Bronchial epithelial cell (primary cell): ENCODE measurements at regions not wholly inside any gene's neighbourhood (a gene's known extent, or its start where the extent isn't known, plus 50 kb on each side); places are given as distances from the start of the nearest gene placed in this dataset.
"Not testable (repeated sequence)": the region's sequence is repeated elsewhere in the genome, so short reads cannot be mapped to it uniquely, and the experiment has no call there.

Experiments used
- DNase-seq: peaks from one replicate; pipeline ENCODE4 v3.0.0-alpha.2; 2010; ENCODE audit warnings: low read depth
- FAIRE-seq: peaks from 2 replicates; lab custom pipeline; 2011; peaks lifted over from hg19 to GRCh38; lab: Jason Lieb, UNC
- H3K27me3 ChIP-seq: 2 replicates; pipeline ENCODE4 v1.5.1; 2011; ENCODE audit warnings: low read length; ENCODE audit not compliant: control insufficient read depth, insufficient read depth
- H3K36me3 ChIP-seq: 2 replicates; pipeline ENCODE4 v1.5.1; 2011; ENCODE audit warnings: low read length; ENCODE audit not compliant: control insufficient read depth, insufficient read depth
- H3K4me3 ChIP-seq: 2 replicates; pipeline ENCODE4 v1.5.1; 2011; ENCODE audit warnings: mild to moderate bottlenecking, low read depth, low read length, control low read depth
- CTCF ChIP-seq: IDR thresholded peaks from 2 replicates; pipeline ENCODE4 v1.5.1; 2011; ENCODE audit warnings: mild to moderate bottlenecking, moderate library complexity, low read length, control low read depth, inconsistent platforms; ENCODE audit not compliant: insufficient read depth, severe bottlenecking

- no peak for FAIRE-seq
- Histone ChIP-seq H3K27me3 (no peaks in the 10 kb centered on the region), H3K4me3 (no peak overlapping the region), H3K36me3 (no peaks in the 10 kb centered on the region)
- TF ChIP-seq CTCF, result no peak
- DNase-seq, result no peak
These were observed 726.0 kb downstream of the DIAPH3 start for GRCh38 chr13:59437544-59438301.

- no peak for TF ChIP-seq CTCF
- Histone ChIP-seq H3K36me3 (no peaks in the 10 kb centered on the region), H3K4me3 (no peak overlapping the region), H3K27me3 (no peaks in the 10 kb centered on the region)
- FAIRE-seq (no peak), DNase-seq (no peak)
These were observed 723.8 kb downstream of the DIAPH3 start for GRCh38 chr13:59439776-59440428.

GRCh38 chr13:59441068-59441467, 722.7 kb downstream of the DIAPH3 start:
- DNase-seq, result not testable (repeated sequence)

DNA sequence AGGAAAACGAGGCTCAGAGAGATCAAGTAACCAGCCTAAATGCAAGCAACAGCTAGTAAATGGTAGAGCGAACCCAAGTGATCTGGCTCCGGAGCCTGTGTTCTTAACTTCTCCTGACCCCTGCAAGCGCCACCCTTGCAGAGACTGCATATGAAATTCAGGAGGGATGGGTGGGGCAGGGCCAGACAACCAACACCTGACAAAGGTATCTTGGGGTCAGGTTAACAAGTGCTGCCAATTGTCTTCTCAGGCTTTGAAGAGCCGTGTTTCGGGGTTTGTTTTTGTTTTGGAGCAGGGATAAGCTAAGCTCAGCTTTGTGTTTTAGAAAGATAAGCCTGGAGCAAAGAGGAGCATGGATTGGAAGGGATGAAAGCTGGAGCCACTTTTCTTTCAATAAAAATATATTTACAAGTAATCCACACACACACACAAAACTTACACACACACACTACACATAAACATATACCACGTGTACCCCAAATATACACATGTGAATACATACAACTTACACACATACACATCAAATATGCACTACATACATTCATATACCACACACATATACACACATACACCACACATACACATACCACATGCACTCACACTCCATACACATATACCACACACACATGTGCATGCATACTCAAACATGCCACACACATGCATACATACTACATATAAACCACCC, 722.0 kb downstream of the DIAPH3 start:
- TF ChIP-seq CTCF, result no peak
- DNase-seq (no peak), FAIRE-seq (no peak)
- Histone ChIP-seq H3K4me3 (no peak overlapping the region), H3K36me3 (no peaks in the 10 kb centered on the region), H3K27me3 (no peaks in the 10 kb centered on the region)

More at GRCh38 chr13:59441068-59441467, 722.7 kb downstream of the DIAPH3 start:
- not testable (repeated sequence) for H3K36me3 ChIP-seq, FAIRE-seq, H3K27me3 ChIP-seq, H3K4me3 ChIP-seq

DNA sequence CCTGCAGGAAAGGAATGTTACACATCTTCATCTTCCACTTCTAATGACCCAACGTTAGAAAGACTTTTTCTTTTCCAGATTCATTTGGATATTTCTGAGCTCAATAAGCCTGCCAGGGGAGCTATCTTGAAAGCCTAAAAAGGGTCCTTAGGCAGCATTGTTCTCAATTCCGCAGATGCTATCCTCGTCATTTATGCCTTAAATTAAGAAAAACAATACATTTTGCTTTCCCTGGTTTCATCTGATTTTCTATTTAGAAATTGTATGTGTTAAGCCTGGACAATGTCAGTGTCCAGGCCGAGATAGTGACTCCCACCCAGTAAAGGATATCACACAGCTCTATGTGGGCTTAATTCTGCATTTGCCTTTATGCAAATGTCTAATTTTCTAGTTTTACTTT, 721.3 kb downstream of the DIAPH3 start:
- FAIRE-seq (no peak), DNase-seq (no peak)
- Histone ChIP-seq H3K36me3 (no peaks in the 10 kb centered on the region), H3K4me3 (no peak overlapping the region), H3K27me3 (no peaks in the 10 kb centered on the region)
- no peak for TF ChIP-seq CTCF

DNA sequence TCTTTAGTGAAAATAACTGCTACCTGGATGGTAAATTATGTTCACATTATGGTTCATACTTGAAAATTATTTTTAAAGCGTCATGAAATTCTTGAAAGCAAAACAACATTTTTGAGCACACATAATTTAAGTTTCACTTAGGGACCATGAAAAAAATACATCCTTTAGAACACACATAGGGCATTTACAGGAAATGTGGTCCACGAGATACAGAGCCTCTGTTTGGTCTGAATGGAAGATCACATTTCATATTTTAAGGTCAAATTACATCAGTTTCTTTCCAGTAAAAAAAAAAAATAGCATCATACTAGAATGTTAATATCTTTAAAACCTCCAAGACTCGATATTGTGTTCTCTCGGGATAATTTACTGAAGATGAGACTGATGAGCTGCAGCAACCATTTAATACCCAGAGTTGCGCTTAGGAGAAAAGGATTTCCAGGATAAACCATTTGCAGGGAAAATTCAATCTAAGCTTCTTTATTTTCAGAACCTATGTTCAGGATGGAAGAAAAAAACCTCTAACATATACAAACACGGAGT, 720.7 kb downstream of the DIAPH3 start:
- Histone ChIP-seq H3K4me3 (no peak overlapping the region), H3K36me3 (no peaks in the 10 kb centered on the region), H3K27me3 (no peaks in the 10 kb centered on the region)
- FAIRE-seq, result no peak
- TF ChIP-seq CTCF, result no peak
- DNase-seq, result no peak
